GM19468 (cell line): ENCODE measurements at regions not wholly inside any gene's neighbourhood (a gene's known extent, or its start where the extent isn't known, plus 50 kb on each side); places are given as distances from the start of the nearest gene placed in this dataset.

Source experiments
- ATAC-seq: cut with Tn5 transposase; IDR thresholded peaks from one replicate; pipeline ENCODE4 v1.9.1; 2021; ENCODE audit warnings: mild to moderate bottlenecking, moderate library complexity, moderate number of reproducible peaks; ENCODE audit not compliant: unreplicated experiment; ENCODE audit errors: extremely low read depth

DNA sequence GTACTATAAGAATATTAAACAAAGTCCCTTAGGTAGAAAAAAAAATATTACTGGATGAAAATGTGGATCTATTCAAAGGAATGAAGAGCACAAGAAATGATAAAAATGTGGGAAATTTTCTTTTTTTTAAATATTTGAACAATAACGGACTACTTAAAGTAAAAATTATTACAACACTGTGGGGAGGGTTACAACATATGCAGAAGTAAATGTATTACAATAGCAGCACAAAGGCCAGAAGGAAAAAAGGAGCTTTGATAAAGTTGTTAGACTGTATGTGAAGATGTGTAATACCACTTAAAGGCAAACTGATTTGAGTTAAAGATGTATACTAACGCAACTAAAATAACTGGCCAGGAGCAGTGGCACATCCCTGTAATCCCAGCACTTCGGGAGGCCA is 427.1 kb downstream of the SHQ1 start:
- ATAC-seq = no peak

GRCh38 chr3:72418856-72419255 is 429.4 kb downstream of the SHQ1 start:
- ATAC-seq = no peak

DNA sequence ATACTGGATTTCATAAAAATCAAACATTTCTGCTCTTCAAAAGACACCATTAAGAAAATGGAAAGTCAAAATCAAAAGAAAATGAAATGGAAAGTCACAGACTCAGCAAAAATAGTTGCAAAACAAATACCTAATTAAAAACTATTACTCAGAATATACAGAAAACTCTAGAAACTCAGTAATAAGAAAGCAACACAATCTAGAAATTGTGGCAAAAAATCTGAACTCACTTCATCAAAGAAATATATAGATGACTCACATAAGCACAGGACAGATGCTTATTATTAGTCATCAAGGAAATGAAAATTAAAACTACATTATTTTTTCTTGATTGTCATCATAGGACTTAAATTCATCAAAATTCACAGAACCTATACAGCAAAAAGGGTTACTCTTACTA is 430.0 kb downstream of the SHQ1 start:
- no peak for ATAC-seq

DNA sequence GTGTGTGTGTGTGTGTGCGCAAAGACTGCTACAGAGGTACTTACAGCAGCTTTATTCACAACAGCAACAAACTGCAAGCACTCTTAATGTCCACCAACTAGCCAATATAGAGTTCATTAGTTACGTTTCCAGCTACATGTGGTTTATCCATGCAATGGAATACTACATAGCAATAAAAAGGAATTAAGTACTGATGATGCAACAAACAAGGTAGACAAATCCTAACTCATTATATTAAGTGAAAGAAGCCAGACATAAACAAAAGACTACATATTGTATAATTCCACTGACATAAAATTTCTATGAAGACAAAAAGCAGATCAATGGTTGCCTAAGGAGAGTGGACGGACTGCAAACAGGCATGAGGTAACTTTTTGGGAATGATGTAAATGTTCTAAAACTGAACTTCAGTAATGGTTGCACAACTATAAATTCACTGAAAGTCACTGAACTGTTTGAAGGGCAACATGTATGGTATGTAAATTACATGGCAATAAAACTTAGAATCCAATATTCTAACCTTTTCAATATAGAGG is 433.7 kb downstream of the SHQ1 start:
- no peak for ATAC-seq

DNA sequence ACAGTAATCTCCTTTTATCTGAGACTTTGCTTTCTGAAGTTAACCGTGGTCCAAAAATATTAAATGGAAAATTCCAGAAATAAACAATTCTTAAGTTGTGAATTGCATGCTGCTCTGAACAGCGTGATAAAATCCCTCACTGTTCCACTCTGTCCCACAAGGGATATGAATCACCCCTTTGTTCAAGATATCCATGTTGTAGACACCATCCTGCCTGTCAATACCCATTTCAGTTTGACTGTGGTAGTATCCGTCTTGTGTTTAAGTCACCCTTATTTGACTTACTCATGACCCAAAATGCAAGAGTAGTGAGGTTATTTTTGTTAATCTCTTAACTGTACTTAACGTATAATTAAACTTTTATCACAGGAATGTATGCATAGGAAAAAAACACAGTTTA is 435.0 kb downstream of the SHQ1 start:
- ATAC-seq = no peak

DNA sequence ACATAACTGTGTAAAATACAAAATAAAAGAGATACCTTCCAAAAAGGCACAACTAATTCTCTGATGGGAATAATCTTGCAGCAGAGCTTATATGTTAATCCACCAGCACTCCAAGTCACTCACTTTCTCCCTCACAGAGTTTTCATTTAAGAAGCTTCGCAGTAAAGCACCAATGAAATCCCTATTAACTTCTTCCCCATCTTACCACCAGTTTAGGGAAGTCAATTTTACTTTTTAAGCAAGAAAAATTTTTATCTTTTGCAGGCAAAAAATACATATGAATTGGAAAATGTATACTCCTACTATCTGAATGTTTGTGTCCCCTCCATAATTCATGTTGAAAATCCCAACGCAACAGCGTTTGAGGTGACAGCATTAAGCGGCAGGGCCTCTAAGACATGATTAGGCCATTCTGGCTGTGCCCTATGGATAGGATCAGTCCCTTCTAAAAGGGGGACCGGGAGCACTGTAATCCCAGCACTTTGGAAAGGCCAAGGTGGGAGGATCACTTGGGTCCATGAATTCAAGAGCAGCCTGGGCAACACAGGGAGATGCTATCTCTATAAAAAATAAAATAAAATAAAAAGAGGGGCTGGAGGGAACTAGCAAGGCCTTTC is 435.8 kb downstream of the SHQ1 start:
- ATAC-seq = no peak

GRCh38 chr3:72411843-72412242 is 436.4 kb downstream of the SHQ1 start:
- ATAC-seq = no peak

- ATAC-seq = no peak
These were observed 437.1 kb downstream of the SHQ1 start for GRCh38 chr3:72411126-72411525.

- no peak for ATAC-seq
These were observed 439.1 kb downstream of the SHQ1 start for GRCh38 chr3:72408983-72409779.

GRCh38 chr3:72407766-72408165 is 440.5 kb downstream of the SHQ1 start:
- ATAC-seq = no peak

DNA sequence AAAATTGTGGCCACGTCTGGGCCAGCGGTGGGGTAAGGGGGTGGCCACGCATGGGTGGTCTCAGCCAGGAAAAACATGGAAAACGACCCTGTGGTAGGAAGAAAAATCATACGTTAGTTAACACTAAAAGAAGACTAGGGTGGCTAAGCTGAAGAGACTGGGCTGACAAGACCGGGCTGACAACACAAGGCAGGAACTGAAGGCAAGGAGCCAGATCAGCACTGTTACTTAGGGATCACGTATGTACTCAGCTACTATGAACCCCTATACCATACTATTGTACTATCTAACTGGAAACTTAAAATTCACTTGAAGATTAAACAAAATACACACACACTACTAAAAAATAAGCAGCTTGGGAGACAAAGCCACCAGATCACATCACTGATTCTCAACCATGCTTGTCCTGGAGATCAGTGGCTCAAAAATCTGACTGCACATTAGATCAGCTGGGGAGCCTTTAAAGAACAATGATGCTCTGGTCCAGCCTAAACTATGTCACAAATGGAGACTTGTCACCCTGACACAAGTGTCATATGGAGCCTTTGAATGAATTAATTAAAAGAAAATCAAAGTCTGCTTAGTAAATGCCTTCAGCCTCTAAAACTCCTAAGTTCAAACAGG is 442.2 kb downstream of the SHQ1 start:
- ATAC-seq = no peak

- ATAC-seq = no peak
These were observed 447.2 kb downstream of the SHQ1 start for GRCh38 chr3:72401005-72401545.

- no peak for ATAC-seq
These were observed 449.5 kb downstream of the SHQ1 start for GRCh38 chr3:72398781-72399180.

- no peak for ATAC-seq
These were observed 450.7 kb downstream of the SHQ1 start for GRCh38 chr3:72397586-72397985.

GRCh38 chr3:72396899-72397298 is 451.3 kb downstream of the SHQ1 start:
- ATAC-seq = no peak

GRCh38 chr3:72395776-72396311 is 452.4 kb downstream of the SHQ1 start:
- ATAC-seq = no peak

- no peak for ATAC-seq
These were observed 454.8 kb downstream of the SHQ1 start for GRCh38 chr3:72393455-72393854.

DNA sequence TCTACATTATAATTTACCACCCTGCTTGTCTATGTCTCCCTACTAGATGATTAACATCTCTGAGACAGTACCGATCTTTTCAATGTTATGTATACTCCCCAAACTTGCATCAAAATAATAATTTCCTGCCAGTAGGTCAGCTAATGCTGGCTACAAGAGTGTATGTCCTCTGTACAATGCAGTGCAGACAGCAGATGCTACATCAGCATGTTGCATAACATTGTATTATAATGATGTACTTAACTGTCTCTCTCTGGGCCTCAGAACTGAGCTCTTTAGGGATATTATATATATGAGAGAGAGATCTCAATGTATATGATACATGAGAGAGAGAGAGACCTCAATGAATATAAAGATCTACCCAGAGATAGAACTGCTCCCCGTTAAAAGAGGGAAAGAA is 456.6 kb downstream of the SHQ1 start:
- no peak for ATAC-seq

DNA sequence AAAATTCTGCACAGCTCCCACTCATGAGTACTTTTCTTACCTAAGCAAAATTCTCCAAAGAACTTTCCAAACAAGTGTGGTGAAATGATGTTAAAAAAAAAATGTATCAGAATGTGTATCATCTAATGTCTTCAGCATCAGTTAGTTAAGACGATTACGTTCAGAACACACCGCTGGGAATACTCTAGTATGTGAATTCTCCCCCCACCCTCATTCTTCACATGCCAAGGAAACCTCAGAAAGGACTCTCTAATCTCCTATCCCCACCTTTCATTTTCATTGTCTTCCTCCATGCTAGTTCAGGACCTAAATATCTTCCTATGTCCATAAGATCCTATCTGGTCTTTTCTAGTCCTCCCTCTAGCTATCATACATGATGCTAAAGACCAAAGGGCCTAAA is 457.4 kb downstream of the SHQ1 start:
- ATAC-seq = no peak

DNA sequence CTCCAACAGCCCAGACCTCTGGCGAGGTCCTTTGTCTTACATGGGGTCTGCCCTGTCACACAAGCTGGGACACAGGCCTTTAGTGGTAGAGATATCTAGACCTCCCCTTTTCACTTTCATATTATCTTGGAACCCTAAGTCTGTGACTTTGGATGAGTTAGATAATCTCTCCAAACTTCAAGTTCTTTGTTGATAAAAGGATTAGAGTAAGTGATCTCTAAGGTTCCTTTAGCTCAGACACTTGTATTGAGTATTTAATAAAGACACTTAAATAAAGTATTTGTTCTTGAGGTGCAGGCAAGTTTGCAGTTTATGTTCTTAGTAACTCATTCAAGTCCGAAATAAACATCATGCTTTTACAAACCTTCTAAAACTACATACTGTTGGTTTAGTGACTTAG is 459.6 kb downstream of the SHQ1 start:
- no peak for ATAC-seq

DNA sequence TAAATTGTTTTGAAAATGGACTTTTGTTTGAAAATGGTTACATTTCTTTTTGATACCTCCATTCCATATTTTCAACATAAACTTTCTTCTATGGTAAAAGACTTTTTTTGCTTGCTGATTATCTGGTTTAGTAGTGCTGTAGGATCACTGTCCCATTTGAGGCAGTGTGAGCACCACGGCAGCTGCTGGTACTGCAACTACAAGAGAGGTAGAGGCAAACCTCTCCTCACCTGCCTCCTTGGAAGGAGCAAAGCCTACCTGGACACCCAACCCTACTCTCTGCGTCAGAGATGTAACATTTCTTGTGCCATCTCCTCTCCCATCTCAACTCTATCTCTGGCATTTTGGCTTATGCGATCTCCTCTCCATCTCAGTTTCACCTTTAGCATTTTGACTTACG is 460.1 kb downstream of the SHQ1 start:
- ATAC-seq = no peak
